AG20443 (cell line): ENCODE measurements at regions not wholly inside any gene's neighbourhood (a gene's known extent, or its start where the extent isn't known, plus 50 kb on each side); places are given as distances from the start of the nearest gene placed in this dataset.
"Not testable (repeated sequence)": the region's sequence is repeated elsewhere in the genome, so short reads cannot be mapped to it uniquely, and the experiment has no call there.

Experiments used
- DNase-seq: peaks from one replicate; pipeline ENCODE4 v3.0.0; 2012; ENCODE audit warnings: low spot score, mixed read lengths

GRCh38 chr21:41610840-41611115, 102.8 kb upstream of the TMPRSS2 start:
- DNase-seq, result not testable (repeated sequence)

GRCh38 chr21:41610042-41610839, 102.3 kb upstream of the TMPRSS2 start:
- peak; percentile 73 for DNase-seq

DNA sequence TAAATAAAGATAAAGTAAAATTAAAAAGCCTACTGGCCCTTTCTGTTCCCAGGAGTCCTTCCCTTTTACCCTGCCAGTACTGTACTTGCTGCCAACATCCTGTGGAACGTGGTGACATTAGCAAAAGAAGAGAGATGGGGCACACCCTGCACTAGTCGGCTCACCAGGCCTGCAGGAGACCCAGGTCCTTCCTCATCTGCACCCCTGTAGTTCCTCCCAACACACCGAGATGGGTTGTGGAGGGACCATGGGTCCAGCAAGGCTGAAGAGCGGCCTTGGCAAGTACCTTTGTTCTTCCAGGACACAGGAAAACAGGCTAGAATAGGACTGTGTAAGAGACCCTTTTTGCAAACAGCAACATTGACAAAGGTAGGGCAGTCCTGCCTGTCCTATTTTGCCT, 98.7 kb upstream of the TMPRSS2 start:
- no peak for DNase-seq

GRCh38 chr21:41605934-41606285, 98.0 kb upstream of the TMPRSS2 start:
- no peak for DNase-seq

DNA sequence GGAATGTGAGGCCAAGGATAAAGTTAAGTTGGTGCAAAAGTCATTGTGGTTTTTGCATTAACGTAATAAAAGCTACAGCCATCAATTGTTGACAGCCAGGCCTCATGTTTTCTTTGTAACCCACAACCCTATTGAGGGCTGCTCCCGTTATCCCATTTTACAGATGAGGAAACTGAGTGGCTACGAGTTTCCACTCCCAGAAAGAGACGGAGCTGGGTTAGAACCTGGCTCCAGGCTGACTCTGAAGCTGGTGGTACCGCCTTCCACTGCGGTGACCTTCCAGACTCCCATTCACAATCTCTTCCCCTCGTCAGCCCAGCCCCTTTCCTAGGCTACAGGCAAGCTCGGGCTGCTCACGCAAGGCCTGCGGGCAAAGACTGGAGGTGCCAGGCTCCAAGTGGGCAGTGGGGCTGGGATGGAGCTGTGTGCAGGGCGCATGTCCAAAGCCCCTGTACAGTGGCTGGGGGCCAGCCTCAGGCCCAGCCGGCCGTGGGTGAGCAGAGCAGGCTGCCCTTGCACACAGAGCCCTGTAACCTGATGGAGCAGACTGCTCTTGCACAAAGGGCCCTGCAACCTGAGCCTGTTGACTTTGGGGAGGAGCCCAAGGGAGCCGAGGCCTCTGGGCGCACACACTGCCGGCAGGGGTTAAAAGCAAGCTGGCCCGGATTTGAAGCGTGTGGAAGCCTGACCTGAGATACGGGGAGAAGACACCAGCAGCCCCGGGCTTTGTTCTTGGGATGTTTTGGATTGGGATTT, 97.4 kb upstream of the TMPRSS2 start:
- DNase-seq, result no peak

GRCh38 chr21:41604583-41605041, 96.7 kb upstream of the TMPRSS2 start:
- no peak for DNase-seq

- no peak for DNase-seq
These were observed 95.5 kb upstream of the TMPRSS2 start for GRCh38 chr21:41603476-41603875.

- no peak for DNase-seq
These were observed 94.6 kb upstream of the TMPRSS2 start for GRCh38 chr21:41602531-41602930.

GRCh38 chr21:41601573-41602368, 93.8 kb upstream of the TMPRSS2 start:
- DNase-seq, result peak; percentile 47

- DNase-seq, result no peak
These were observed 93.1 kb upstream of the TMPRSS2 start for GRCh38 chr21:41600961-41601572.

DNA sequence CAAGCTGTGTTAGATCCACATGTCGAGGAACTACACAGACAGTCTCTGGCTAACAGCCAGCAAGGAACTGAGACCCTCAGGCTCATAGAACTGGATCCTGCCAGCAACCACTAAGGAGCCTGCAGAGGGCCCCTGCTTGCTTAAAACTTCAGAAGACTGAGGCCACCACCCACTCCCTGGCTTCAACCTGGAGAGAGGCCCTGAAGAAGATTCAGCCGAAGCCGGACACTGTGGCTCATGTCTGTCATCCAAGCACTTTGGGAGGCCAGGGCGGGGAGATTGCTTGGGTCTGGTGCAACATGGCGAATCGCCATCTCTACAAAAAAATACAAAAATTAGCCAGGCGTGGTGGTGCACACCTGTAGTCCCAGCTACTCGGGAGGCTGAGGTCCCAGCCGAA, 92.6 kb upstream of the TMPRSS2 start:
- DNase-seq, result no peak

DNA sequence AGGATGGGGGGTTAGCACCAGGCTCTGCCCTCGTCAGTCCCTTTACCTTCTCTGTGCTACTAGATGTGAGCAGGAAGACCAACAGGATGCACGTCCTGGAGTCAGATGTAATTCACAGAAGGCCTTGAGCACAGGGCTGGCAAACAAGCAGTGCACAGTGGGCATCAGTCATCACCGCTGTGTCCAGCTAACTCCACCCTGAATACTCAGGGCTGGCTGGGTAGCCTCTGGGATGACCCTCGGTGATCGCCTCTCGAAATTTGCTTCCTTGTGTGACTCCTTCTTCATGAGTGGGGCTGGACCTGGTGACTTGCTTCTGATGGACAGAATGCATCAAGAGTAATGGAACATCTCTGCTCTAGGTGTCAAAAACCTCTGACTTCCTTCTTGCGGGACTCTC, 92.2 kb upstream of the TMPRSS2 start:
- DNase-seq, result no peak

DNA sequence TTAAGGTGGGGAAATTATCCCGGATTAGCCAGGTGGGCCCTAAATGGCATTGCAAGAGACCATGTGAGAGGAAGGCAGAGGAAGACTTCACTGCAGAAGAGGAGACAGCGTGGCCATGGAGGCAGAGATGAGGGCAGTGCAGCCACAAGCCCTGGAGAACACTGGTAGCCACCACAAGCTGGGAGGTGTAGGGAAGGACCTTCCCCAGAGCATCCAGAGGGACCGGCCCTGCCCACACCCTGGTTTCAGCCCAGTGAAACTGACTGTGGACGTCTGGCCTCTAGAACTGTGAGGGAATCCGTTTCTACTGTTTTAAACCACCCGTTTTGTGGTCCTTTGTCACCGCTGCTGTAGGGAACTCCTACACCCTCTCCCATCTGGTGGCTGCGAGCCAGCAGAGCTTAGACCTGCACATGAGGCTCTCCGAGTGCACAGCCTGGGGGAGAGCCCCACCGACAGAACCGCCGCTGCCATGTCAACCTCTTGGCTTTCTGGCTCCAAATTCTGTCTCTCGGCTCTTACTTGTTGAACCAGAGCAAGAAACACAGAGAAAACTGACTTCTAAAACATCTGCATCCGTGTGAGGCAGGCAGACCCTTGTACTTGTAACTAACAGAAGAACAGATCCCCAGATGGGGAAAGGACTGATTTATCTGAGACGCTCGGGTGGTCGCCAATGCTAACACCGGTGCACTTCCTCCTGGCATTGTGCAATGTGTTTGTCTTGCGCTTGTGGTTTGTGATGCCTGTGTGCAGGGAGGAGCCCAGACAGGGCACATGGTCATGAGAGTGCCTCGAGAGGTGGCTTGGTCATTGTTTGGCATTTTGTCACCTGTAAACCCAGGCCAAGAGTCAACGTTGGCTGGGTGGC, 90.8 kb upstream of the TMPRSS2 start:
- DNase-seq, result no peak

GRCh38 chr21:41597811-41598231, 89.9 kb upstream of the TMPRSS2 start:
- DNase-seq, result no peak

DNA sequence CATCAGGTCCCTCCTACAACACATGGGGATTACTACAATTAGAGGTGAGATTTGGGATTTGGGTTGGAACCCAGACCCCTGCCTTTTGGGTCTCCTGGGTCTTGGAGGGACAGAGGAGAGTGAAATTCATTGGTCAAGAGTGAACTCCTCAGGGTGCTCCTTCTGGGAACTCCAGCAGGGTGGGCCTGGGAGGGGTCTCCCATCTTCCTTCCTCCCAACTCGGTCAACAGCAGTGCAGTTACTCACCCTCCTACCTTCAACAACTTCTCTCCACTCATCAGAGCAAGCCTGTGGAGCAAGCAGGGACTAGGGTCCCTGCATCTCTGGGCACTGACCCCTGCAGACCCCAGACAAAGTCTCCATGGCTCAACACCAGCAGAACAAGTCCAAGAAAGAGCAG, 89.3 kb upstream of the TMPRSS2 start:
- no peak for DNase-seq

GRCh38 chr21:41596241-41596925, 88.4 kb upstream of the TMPRSS2 start:
- no peak for DNase-seq

DNA sequence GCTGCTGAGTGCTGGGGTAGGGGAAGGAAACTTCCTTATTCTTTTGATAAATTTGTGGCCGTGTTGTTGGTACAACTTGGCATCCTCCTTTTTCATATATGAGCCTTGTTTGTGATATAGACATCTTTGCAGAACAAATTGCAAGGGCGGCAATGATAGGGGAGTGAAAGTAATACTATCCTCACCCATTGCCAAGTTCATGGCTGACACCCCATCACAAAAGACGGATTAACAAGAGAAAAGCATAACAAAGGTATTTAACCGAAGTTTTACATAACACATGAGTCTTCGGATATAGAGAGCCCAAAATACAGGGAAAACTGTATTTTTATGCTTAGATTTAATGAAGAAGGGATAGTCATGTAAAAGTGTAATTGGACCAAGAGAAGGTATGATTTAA, 86.3 kb upstream of the TMPRSS2 start:
- DNase-seq, result no peak

GRCh38 chr21:41593760-41594138, 85.8 kb upstream of the TMPRSS2 start:
- no peak for DNase-seq

DNA sequence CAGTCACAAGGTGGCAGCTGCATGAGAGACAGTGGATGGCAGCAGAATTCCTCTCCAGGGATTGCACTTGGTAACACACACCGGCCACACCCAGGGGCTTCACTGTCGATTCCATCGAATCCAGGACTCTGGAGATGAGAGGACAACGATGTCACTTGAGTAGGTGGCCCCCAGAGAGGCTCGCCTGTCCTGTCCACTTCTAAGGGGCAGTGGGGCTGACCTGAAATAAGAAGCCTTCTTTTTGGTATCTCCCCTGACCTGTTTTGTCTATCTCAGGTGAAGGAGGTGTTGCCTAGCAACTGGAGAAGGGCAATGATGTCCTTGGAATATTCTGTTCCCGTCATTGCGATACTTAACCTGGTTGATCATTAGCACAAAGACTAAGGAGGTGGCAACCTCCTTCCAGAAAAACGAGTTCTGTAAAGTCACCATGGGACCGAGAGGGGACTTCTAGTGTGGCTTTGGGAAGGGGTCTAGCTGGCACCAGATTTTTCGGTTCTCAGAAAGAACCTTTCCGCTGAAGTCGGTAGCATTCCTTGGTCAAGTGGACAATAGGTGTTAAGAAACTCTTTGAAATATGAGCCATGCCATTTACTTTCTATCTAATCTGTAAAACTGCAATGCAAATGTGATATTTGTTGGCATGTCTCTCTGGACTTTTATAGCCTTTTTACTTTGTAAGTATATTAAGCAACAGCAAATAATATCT, 85.2 kb upstream of the TMPRSS2 start:
- no peak for DNase-seq

DNA sequence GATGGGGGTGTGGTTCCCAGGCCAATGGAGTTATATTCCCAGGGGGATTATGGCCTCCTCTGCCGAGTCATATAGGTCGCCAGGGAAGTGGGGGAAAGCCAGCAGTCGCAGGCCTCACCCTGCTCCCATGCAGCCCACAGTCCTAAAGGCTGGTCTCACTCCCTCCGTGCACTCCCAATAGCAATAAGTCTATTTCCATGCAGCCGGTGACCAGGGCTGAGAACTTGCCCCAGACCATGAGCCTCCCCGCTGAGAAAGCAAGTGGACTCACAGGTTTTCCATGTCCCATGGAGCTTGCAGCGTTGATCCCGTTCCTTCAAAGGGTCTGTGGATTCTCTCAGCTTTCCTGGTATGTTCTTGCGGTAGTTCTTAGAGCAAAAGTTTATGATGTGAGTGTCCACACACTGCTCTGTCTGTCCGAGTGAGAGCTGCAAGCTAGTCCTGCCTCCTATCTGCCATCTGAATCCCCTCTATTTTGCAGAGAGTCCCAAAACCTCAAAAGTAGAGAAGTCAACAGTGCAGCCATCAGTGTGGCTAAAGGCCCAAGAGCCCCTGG, 81.7 kb upstream of the TMPRSS2 start:
- no peak for DNase-seq
